ENCODE measurements at regions not wholly inside any gene's neighbourhood (a gene's known extent, or its start where the extent isn't known, plus 50 kb on each side); places are given as distances from the start of the nearest gene placed in this dataset.

- H3K9me3 Mint-ChIP-seq, result no peaks in the 10 kb centered on the region
- peak; percentile 37 to 73 for ATAC-seq
- no peaks in the 10 kb centered on the region for H3K36me3 Mint-ChIP-seq
- no peak for DNase-seq (ENCODE audit: low spot score in 2 of 2)
- no peak overlapping the region for H3K27ac Mint-ChIP-seq
These were observed 100.0 kb upstream of the SLC44A3 start for GRCh38 chr1:94719926-94720793.

GRCh38 chr1:94716965-94717364 is 103.2 kb upstream of the SLC44A3 start:
- Mint-ChIP-seq H3K36me3 (no peaks in the 10 kb centered on the region), H3K9me3 (no peaks in the 10 kb centered on the region), H3K27ac (no peak overlapping the region)
- ATAC-seq (no peak), DNase-seq (ENCODE audit: low spot score in 2 of 2) (no peak)

- Mint-ChIP-seq H3K27ac (no peak overlapping the region), H3K36me3 (no peaks in the 10 kb centered on the region), H3K9me3 (no peaks in the 10 kb centered on the region)
- DNase-seq (ENCODE audit: low spot score in 2 of 2) (no peak), ATAC-seq (no peak)
These were observed 104.8 kb upstream of the SLC44A3 start for GRCh38 chr1:94715321-94715720.

- ATAC-seq, result no peak
- no peak overlapping the region for H3K27ac Mint-ChIP-seq
- H3K36me3 Mint-ChIP-seq, result no peaks in the 10 kb centered on the region
- H3K9me3 Mint-ChIP-seq, result no peaks in the 10 kb centered on the region
- no peak for DNase-seq (ENCODE audit: low spot score in 2 of 2)
These were observed 105.6 kb upstream of the SLC44A3 start for GRCh38 chr1:94714552-94714951.

GRCh38 chr1:94714152-94714551 is 106.0 kb upstream of the SLC44A3 start:
- no peaks in the 10 kb centered on the region for H3K9me3 Mint-ChIP-seq
- no peaks in the 10 kb centered on the region for H3K36me3 Mint-ChIP-seq
- H3K27ac Mint-ChIP-seq, result peak overlapping the region in 1 of 2 donors; percentile 34
- DNase-seq (ENCODE audit: low spot score in 2 of 2) (no peak), ATAC-seq (no peak)

- ATAC-seq (peak in 1 of 2 donors; percentile 84), DNase-seq (ENCODE audit: low spot score in 2 of 2) (no peak)
These were observed 106.5 kb upstream of the SLC44A3 start for GRCh38 chr1:94713472-94714141.

GRCh38 chr1:94709891-94710581 is 110.1 kb upstream of the SLC44A3 start:
- Mint-ChIP-seq H3K9me3 (no peaks in the 10 kb centered on the region), H3K36me3 (no peaks in the 10 kb centered on the region), H3K27ac (peak overlapping the region in 1 of 2 donors; percentile 25)
- DNase-seq (ENCODE audit: low spot score in 2 of 2) (no peak), ATAC-seq (no peak)

More at GRCh38 chr1:94713472-94714141, 106.5 kb upstream of the SLC44A3 start:
- Mint-ChIP-seq H3K9me3 (no peaks in the 10 kb centered on the region), H3K36me3 (no peaks in the 10 kb centered on the region), H3K27ac (no peak overlapping the region)

- Mint-ChIP-seq H3K36me3 (no peaks in the 10 kb centered on the region), H3K9me3 (no peaks in the 10 kb centered on the region), H3K27ac (no peak overlapping the region)
- DNase-seq (ENCODE audit: low spot score in 2 of 2), result no peak
- no peak for ATAC-seq
These were observed 111.3 kb upstream of the SLC44A3 start for GRCh38 chr1:94708811-94709210.

- Mint-ChIP-seq H3K9me3 (no peaks in the 10 kb centered on the region), H3K27ac (no peak overlapping the region), H3K36me3 (no peaks in the 10 kb centered on the region)
- no peak for ATAC-seq
- DNase-seq (ENCODE audit: low spot score in 2 of 2), result no peak
These were observed 111.9 kb upstream of the SLC44A3 start for GRCh38 chr1:94708299-94708685.

GRCh38 chr1:94707321-94708298 is 112.5 kb upstream of the SLC44A3 start:
- no peak for ATAC-seq
- no peak overlapping the region for H3K27ac Mint-ChIP-seq
- H3K9me3 Mint-ChIP-seq, result no peaks in the 10 kb centered on the region
- DNase-seq (ENCODE audit: low spot score in 2 of 2), result no peak
- H3K36me3 Mint-ChIP-seq, result no peaks in the 10 kb centered on the region

- no peaks in the 10 kb centered on the region for H3K9me3 Mint-ChIP-seq
- no peak for ATAC-seq
- DNase-seq (ENCODE audit: low spot score in 2 of 2), result no peak
- no peaks in the 10 kb centered on the region for H3K36me3 Mint-ChIP-seq
- H3K27ac Mint-ChIP-seq, result no peak overlapping the region
These were observed 117.7 kb upstream of the SLC44A3 start for GRCh38 chr1:94702442-94702815.

- DNase-seq (ENCODE audit: low spot score in 2 of 2) (no peak), ATAC-seq (no peak)
- no peaks in the 10 kb centered on the region for H3K9me3 Mint-ChIP-seq
- H3K27ac Mint-ChIP-seq, result no peak overlapping the region
- H3K36me3 Mint-ChIP-seq, result no peaks in the 10 kb centered on the region
These were observed 118.2 kb upstream of the SLC44A3 start for GRCh38 chr1:94701796-94702441.

GRCh38 chr1:94698759-94699502 is 121.2 kb upstream of the SLC44A3 start:
- ATAC-seq (no peak), DNase-seq (ENCODE audit: low spot score in 2 of 2) (no peak)
- Mint-ChIP-seq H3K36me3 (no peaks in the 10 kb centered on the region), H3K9me3 (no peaks in the 10 kb centered on the region), H3K27ac (no peak overlapping the region)

- Mint-ChIP-seq H3K9me3 (no peaks in the 10 kb centered on the region), H3K36me3 (no peaks in the 10 kb centered on the region), H3K27ac (no peak overlapping the region)
- ATAC-seq, result no peak
- no peak for DNase-seq (ENCODE audit: low spot score in 2 of 2)
These were observed 121.8 kb upstream of the SLC44A3 start for GRCh38 chr1:94698356-94698755.

GRCh38 chr1:94697839-94698238 is 122.3 kb upstream of the SLC44A3 start:
- Mint-ChIP-seq H3K9me3 (no peaks in the 10 kb centered on the region), H3K27ac (no peak overlapping the region), H3K36me3 (no peaks in the 10 kb centered on the region)
- ATAC-seq, result no peak
- DNase-seq (ENCODE audit: low spot score in 2 of 2), result no peak
